Activated T-cell treated with anti-CD3 and anti-CD28 coated beads, Interleukin-2, amount 50 U/mL, for 1 hour (primary cell): ENCODE measurements at regions not wholly inside any gene's neighbourhood (a gene's known extent, or its start where the extent isn't known, plus 50 kb on each side); places are given as distances from the start of the nearest gene placed in this dataset.

Experiments used
- DNase-seq: peaks from one replicate; pipeline ENCODE4 v3.0.0-alpha.2; 2020

GRCh38 chr2:6764968-6765723 lies 100.6 kb downstream of the CMPK2 start:
- DNase-seq, result no peak

GRCh38 chr2:6769346-6769745 lies 96.4 kb downstream of the CMPK2 start:
- no peak for DNase-seq

- DNase-seq, result no peak
Observed at GRCh38 chr2:6770006-6770405, 95.7 kb downstream of the CMPK2 start.

GRCh38 chr2:6771634-6772611 lies 93.8 kb downstream of the CMPK2 start:
- no peak for DNase-seq

- DNase-seq, result peak; percentile 74
Observed at GRCh38 chr2:6773007-6773693, 92.6 kb downstream of the CMPK2 start.

GRCh38 chr2:6773694-6774044 lies 92.0 kb downstream of the CMPK2 start:
- DNase-seq, result no peak

GRCh38 chr2:6776125-6776524 lies 89.6 kb downstream of the CMPK2 start:
- no peak for DNase-seq

- DNase-seq, result no peak
Observed at GRCh38 chr2:6777626-6778025, 88.1 kb downstream of the CMPK2 start.

GRCh38 chr2:6780765-6781274 lies 84.9 kb downstream of the CMPK2 start:
- no peak for DNase-seq

GRCh38 chr2:6782517-6783237 lies 83.0 kb downstream of the CMPK2 start:
- DNase-seq, result no peak

GRCh38 chr2:6783238-6783614 lies 82.5 kb downstream of the CMPK2 start:
- no peak for DNase-seq

GRCh38 chr2:6784291-6784690 lies 81.4 kb downstream of the CMPK2 start:
- no peak for DNase-seq

- DNase-seq, result no peak
Observed at GRCh38 chr2:6785493-6785892, 80.2 kb downstream of the CMPK2 start.

- DNase-seq, result no peak
Observed at GRCh38 chr2:6787376-6787775, 78.3 kb downstream of the CMPK2 start.

GRCh38 chr2:6788614-6789013 lies 77.1 kb downstream of the CMPK2 start:
- DNase-seq, result no peak

GRCh38 chr2:6789559-6790138 lies 76.1 kb downstream of the CMPK2 start:
- no peak for DNase-seq

- no peak for DNase-seq
Observed at GRCh38 chr2:6791682-6792081, 74.0 kb downstream of the CMPK2 start.

GRCh38 chr2:6792883-6793282 lies 72.8 kb downstream of the CMPK2 start:
- DNase-seq, result no peak

GRCh38 chr2:6793371-6793770 lies 72.3 kb downstream of the CMPK2 start:
- DNase-seq, result no peak

GRCh38 chr2:6793913-6794312 lies 71.8 kb downstream of the CMPK2 start:
- no peak for DNase-seq

GRCh38 chr2:6794448-6794847 lies 71.3 kb downstream of the CMPK2 start:
- DNase-seq, result no peak
